GM21717 (cell line): ENCODE measurements at regions not wholly inside any gene's neighbourhood (a gene's known extent, or its start where the extent isn't known, plus 50 kb on each side); places are given as distances from the start of the nearest gene placed in this dataset.
"Not testable (repeated sequence)": the region's sequence is repeated elsewhere in the genome, so short reads cannot be mapped to it uniquely, and the experiment has no call there.

Experiments
- ATAC-seq: cut with Tn5 transposase; IDR thresholded peaks from one replicate; pipeline ENCODE4 v1.9.1; 2021; ENCODE audit warnings: mild to moderate bottlenecking, moderate library complexity; ENCODE audit not compliant: unreplicated experiment

DNA sequence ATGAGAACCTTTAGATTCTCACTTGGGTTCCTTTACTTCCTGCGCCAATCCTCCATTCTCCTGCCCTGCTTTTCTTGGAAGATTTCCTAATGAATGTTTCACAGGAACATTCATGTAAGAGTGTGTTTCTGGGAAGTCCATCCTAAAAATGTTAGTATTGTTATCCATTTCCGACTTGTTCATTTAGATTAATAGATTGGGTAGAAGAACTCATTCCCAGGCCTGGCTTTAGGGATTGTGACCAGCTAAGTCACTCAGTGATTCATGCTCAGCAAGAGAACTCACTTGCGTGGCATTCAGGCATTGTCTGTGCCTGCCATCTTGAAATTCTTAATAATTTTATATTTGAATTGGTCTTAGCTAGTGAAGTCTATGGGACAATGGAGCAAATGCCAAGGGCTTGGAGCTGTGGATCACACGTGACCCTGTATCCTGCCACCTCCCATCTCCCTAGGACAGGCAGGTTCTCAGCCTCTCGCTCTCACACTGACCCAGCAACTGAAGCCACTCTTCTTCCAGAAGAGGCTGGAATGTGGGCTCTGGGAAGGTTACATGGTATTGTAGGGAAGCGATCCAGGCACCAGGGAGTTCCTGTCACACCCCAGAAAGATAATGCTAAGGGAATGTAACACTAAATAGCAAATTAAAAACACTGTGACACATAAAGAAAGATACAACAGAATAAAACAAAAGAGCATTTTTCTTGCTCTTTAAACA is 562.1 kb downstream of the TMA16 start:
- no peak for ATAC-seq

DNA sequence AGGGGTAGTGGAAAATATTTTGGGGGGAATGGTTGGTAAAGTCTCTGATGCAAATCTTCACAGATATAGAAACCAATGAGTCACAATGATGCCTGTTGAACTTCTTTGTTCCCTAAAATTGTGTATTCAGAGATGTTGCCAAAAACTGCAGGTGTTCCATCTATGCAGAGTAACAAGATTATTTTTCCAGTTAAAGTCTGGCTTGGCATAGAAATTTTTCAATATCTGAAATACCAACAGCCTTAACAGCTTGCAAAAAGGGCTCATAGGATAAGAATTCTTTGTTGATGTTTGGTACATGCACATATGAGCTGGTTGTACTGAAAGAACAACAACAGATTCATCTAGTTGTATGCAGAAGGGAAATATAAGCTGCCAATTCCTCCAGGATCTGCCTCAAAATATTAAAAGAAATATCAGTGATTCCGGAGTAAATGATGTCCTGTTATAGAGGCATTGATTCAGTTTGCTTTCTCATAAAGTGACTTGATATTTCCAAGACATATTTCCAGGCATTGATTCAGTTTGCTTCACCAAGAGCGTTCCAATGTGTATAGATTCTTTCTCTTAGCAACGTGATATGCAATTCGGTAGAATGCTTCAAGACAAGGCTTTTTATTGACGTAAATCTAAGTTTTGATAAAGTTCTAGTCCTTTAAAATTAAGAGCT is 564.4 kb downstream of the TMA16 start:
- ATAC-seq: no peak

DNA sequence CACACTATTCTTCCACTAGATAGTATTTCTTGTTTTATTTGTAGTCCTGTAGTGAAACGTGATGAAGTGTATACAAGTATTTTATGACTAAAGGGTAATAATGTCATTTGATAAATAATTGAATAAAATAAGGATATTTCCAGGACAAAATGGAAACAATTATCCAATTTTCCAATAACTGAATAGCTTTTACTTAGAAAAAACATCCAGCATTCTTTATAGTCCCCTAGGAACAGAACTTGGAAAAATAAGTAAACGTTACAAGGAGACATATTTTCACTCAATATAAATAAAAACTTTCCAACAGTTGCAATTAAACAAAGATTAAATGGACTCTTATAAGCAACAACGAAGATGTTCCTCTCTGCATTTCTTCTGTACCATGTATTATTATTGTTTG is 566.0 kb downstream of the TMA16 start:
- no peak for ATAC-seq

DNA sequence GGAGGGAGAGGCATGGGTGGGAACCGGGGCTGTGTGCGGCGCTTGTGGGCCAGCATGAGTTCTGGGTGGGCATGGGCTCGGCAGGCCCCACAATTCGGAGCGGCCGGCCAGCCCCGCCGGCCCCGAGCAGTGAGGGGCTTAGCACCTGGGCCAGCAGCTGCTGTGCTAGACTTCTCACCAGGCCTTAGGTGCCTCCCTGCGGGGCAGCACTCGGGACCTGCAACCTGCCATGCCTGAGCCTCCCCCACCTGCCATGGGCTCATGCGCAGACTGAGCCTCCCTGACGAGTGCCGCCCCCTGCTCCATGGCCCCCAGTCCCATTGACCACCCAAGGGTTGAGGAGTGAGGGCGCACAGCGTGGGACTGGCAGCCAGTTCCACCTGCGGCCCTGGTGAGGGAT is 573.9 kb downstream of the TMA16 start:
- ATAC-seq: no peak

DNA sequence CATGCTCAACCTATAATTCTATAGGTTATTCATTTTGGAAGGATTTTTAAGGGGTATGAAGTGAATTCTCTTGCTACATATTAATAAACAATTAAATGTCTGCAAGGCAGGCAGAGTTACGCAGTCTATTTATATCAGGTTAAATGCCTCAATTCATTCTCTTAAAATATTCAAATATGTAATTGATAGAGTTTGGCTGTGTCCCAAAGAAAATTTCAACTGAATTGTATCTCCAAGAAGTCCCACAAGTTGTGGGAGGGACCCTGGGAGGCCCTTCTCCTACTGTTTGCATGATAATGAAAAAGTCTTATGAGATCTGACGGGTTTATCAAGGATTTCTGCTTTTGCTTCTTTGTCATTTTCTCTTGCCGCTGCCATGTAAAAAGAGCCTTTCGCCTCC is 576.1 kb downstream of the TMA16 start:
- ATAC-seq: no peak

DNA sequence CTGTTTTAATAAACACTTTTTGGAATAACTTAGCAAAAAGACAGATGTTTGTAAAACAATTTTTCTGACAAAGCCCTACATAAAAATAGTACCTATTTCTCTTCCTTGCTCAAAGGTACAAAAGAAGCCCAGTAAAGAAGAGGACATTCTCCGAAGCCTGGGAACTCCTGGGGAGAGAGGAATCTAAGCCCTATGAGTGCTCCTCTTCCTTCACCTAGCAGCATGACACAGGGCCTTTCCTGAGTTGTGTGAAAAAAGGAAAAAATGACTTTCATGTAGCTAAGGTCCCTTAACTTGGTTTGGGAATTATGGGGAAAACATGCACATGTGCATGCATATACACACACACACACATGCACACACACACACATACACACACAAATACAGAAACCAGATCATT is 586.9 kb downstream of the TMA16 start:
- no peak for ATAC-seq

DNA sequence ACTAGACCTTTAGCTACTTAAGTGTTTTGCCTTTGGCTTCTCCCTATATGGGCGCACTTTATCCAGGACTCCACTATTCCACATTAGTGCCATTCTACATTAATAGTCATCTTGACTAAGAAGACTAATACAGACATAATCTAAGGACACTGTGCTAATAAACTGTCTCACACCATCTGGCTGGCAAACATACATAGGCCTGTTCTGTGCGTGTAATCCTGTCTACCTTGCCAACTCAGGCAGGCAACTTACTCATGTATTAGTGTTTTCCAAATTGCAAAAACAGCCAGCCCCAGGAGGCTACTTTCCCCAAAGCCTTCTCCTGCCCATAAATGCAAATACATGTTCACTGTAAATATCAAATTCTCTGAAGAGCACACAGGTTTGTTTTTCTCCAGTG is 587.3 kb downstream of the TMA16 start:
- ATAC-seq: no peak

DNA sequence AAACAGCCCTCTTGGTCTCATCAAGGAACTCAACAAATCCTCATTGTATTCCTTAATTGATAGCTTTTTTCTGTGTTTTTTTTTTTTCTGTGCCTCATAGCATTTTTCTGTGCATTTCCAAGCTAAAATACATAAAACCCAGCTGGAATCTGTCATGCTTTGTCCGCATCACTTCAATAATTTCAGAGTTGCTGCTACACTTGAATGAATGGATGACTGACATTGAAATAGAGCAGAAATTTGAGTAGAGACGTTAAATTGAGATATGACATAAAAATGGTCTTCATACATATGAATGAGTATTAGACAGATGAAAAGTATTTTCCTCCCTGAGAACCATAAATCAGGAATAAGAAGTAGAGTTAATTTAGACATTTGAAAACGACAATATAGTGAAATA is 593.2 kb downstream of the TMA16 start:
- no peak for ATAC-seq

DNA sequence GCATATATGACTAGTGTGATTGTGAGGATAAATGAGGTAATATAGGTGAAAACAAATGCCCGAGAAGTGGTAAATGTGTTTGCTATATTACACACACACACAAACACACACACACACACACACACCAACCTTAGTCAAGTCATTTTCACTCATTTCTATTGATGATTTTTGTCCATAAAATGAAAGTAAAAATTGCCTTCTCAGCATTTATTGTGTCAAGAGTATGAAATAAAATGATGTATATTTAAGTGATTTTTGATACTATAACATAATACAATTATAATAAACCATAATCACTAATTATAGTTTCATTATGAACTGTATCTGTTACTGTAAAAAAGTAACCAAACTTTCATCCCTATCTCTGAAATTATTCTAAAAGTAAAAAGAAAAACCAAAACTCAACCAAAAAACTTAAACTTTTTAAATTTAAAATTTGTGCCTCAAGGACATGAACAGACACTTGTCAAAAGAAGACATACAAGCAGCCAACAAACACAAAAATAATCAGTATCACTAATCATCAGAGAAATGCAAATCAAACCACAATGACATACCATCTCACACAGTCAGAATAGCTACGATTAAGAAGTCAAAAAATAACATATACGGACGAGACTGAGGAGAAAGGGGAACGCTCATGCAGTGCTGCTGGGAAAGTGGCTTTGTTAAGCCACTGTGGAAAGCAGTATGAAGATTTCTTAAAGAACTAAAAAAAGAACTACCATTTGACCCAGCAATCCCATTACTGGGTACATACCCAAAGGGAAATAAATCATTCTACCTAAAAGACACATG is 601.0 kb downstream of the TMA16 start:
- no peak for ATAC-seq

DNA sequence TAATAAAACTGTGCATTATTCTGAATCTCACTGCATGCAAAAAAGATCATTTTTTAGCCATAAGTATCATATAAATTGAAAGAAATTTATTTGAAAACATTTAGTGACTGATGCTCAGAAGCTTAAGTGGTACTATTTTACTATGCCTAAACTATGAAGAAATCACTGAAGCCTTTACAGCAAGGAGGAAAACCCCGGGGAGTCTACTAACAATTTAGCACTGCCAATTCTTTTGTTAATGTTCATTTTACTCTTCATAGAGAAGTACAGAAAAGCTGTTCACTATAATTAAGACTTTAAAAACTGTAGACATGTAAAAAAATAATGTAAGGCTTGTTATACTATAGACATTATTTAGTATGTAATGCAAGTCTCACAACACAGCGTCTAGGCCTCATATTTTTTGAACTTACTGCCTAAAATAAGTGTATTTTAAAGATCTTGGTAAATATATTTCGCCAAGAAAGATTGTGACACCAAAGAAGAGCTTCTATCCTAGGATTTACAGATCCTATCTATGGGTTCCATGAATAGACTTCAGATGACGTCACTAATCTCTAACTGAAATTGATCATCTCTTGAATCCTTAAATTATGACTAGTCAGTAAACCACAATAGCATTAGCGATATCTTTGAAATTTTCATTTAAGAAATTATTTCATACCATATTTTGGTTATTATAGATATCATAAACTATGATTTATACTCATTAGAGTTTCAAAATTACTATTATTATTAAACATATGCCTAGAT is 602.5 kb downstream of the TMA16 start:
- no peak for ATAC-seq

DNA sequence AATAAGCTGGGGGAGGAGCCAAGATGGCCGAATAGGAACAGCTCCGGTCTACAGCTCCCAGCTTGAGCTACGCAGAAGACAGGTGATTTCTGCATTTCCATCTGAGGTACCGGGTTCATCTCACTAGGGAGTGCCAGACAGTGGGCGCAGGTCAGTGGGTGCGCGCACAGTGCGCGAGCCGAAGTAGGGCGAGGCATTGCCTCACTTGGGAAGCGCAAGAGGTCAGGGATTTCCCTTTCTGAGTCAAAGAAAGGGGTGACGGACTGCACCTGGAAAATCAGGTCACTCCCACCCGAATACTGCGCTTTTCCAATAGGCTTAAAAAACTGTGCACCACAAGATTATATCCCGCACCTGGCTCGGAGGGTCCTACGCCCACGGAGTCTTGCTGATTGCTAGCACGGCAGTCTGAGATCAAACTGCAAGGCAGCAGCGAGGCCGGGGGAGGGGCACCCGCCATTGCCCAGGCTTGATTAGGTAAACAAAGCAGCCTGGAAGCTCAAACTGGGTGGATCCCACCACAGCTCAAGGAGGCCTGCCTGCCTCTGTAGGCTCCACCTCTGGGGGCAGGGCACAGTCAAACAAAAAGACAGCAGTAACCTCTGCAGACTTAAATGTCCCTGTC is 606.4 kb downstream of the TMA16 start:
- not testable (repeated sequence) for ATAC-seq

DNA sequence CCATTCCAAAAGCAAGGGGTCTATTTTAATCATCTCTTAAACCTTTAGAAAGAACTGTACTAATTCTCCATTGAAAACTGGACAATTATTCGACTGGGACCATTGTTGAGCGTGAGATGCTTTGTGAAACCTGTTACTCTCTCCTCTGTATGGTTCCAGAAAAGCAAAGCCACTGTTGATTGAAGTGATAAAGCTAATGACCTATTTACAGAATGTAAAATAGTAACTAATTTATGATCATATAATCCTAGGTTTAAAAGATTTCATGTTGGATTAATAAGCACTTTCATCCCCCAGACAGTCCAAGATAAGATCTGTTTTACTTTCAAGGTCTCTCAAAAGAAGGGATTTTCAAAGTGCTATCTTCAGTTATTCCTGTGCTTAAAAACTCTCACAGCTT is 614.5 kb downstream of the TMA16 start:
- ATAC-seq: no peak

DNA sequence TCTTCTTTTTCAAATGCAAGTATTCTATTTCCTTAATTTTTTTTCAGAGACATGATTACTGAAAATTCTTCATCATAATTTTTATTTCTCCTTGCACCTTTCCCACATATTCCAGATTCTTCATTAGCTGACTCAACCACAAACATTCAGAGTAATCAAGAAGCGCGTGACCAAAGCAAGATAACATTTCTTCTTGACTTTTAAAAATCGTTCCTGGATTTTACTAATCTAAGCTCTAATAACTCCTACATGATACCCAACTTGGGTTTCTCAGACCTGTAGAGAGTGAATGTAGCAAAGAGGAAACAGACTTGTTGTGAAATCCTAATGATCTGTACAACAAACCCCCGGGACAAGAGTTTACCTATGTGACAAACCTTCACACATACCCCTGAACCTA is 615.0 kb downstream of the TMA16 start:
- no peak for ATAC-seq

DNA sequence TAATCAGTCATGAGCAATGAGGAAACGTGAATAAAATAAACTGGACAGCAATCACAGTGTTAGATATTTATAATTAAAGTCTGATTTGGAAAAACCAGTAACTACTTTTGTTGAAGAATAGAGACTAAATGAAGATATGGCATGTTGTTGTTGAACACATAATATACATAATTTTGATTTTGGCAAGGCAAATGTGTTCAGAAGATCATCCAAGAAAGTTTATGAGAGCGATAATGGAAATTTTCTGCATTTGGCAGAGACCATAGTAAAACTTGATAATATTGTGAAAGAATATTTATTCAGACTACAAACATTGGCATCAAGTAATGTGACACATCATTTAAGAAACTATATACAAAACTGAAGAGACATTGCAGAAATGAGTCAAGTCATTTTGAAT is 620.7 kb downstream of the TMA16 start:
- ATAC-seq: no peak

DNA sequence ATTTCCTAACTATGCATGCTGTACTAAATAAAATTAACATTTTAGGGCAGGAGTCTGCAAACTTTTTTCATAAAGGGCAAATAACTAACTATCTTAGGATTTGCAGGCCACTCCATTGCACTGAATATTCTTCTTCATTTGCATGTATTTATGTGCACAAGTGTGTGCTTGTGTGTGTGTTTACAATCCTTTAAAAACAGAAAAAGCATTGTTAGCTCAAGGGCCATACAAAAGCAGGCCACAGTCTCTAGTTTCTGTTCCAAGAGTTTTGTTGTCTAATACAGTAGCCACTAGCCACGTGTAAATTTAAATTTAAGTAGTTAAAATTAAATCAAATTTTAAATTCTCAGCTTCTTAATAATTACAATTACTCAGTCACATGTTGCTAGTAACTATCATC is 621.8 kb downstream of the TMA16 start:
- no peak for ATAC-seq

DNA sequence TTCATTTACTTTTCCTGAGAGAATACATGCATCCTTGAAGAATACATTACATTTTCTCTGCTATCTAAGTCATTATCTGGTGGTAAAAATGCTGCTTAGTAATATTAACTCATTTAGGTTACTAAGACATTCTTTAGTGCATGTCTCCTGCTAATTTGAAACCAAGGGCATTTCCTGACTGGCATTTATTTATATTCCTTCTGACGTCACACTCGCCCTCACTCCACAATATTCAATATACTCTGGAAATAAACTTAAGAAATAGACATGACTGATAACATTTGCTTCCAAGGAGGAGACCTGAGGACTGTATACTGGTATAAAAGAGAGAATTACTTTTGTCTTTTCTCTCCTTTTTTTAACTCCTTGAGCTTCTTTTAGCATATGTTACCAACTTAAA is 619.5 kb upstream of the SMIM31 start:
- no peak for ATAC-seq

DNA sequence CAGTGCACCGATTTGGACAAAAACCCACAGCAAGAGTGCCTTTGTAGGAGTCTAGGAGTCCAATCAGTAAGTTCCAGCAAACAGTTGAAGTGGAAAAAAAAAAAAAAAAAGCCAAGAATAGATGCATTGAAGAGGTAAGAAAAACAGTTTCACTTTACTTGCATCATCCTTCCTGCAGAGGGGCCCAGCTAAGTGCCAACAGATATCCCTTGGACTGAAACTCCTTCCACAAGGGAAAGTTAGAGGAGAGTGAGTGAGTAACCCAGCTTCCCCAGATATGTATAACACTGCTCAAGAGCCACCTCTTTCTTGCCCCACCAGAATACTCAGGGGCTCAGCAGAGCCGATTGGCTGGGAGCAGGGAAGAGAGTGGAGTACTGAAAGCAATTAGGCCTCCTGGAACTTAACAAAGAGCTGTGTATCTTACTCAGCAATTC is 617.7 kb upstream of the SMIM31 start:
- ATAC-seq: peak; percentile 52

DNA sequence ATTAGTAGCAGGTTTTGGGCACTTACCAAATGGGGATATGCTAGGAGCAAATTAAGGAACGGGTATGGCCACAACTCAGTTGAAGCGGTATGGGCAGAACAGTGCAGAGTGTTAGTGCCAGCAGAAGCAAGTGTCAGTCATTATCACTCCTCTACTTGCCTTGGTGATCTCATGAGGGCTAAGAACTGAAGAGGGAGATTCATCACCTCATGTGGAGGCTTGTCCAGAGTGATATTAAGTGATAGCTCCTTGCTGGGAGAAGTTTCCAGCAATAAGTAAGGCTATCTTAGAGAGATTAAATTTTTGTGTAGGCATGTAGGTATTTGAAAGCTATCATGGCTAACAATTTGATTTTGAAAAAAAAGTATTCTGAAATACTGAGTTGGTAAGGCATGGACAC is 615.4 kb upstream of the SMIM31 start:
- no peak for ATAC-seq

DNA sequence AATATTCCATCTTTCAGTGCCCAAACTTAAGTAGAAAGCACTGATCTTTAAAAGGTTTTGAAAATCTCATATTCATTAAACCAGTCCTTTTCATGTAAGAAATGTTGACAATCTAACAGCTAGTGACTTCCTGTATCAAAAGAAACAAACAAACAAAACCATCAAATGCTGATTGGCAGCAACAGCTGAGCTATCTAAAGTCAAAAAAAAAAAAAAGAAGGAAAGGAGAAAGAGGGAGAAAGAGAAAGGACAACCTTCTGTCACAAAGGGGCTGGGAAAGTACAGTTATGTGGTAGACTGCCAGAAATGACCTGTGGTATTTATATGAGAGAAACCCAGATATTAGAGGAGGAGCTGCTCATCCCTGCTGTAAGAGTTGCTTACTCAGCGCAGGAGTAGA is 614.6 kb upstream of the SMIM31 start:
- ATAC-seq: no peak

DNA sequence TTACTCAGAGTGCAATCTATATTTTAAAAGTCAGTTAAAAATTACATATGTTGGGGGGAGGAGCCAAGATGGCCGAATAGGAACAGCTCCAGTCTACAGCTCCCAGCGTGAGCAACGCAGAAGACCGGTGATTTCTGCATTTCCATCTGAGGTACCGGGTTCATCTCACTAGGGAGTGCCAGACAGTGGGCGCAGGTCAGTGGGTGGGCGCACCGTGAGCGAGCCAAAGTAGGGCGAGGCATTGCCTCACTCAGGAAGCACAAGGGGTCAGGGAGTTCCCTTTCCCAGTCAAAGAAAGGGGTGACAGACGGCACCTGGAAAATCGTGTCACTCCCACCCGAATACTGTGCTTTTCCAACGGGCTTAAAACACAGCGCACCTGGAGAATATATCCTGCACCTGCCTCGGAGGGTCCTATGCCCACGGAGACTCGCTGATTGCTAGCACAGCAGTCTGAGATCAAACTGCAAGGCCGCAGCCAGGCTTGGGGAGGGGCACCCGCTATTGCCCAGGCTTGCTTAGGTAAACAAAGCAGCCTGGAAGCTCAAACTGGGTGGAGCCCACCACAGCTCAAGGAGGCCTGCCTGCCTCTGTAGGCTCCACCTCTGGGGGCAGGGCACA is 612.1 kb upstream of the SMIM31 start:
- ATAC-seq: not testable (repeated sequence)
